B cell (primary cell): ENCODE measurements at regions not wholly inside any gene's neighbourhood (a gene's known extent, or its start where the extent isn't known, plus 50 kb on each side); places are given as distances from the start of the nearest gene placed in this dataset.

ENCODE experiments used
- ATAC-seq: fragments of 200-7000 bp; cut with Tn5 transposase; one replicate; pipeline ENCODE4 v1.10.0; 2021; ENCODE audit warnings: low read depth, mild to moderate bottlenecking, moderate number of reproducible peaks, moderate library complexity
- CTCF ChIA-PET: fragments of 350-600 bp; sonication (Branson Sonifier 250); formaldehyde crosslinking; loops from one replicate; lab custom pipeline; 2021; ENCODE audit warnings: antibody characterized with exemption, inconsistent platforms; lab: Charles Lee
- POLR2A ChIA-PET: fragments of 350-600 bp; sonication (Branson Sonifier 250); formaldehyde crosslinking; loops from one replicate; lab custom pipeline; 2021; ENCODE audit warnings: antibody characterized with exemption; lab: Charles Lee
- DNase-seq: peaks from one replicate; pipeline ENCODE4 v3.0.0; 2013
- H2AFZ ChIP-seq: 2 replicates; pipeline ENCODE4 v1.6.1; 2012; ENCODE audit warnings: mild to moderate bottlenecking, low read depth, low read length; ENCODE audit not compliant: insufficient read depth, poor library complexity, severe bottlenecking
- H3K27ac ChIP-seq, 2 donors: 1 replicate in 1 of 2; 2 replicates in 1 of 2; pipeline ENCODE4 v1.5.1; 2012 to 2013; ENCODE audit warnings: low read length in 2 of 2, mild to moderate bottlenecking in 2 of 2, moderate library complexity in 1 of 2
- H3K27me3 ChIP-seq, 4 experiments: fragments of 200-600 bp in 1 of 4; sonication (generic) in 1 of 4; replicated peaks in 1 of 4; 1 replicate in 2 of 4; 2 replicates in 2 of 4; pipeline versions ENCODE4 v1.6.1 to v1.7.0; 2013 to 2016; ENCODE audit warnings: low read length in 3 of 4, mild to moderate bottlenecking in 2 of 4, mixed read lengths in 1 of 4, moderate library complexity in 1 of 4; ENCODE audit not compliant: insufficient read depth in 4 of 4, control insufficient read depth in 3 of 4; ENCODE audit errors: control extremely low read depth in 1 of 4
- H3K36me3 ChIP-seq, 2 experiments: replicated peaks in 1 of 2; 1 replicate in 1 of 2; 2 replicates in 1 of 2; pipeline versions ENCODE4 v1.6.1 to v1.7.1; 2013; ENCODE audit warnings: low read length in 1 of 2; ENCODE audit not compliant: insufficient read depth in 2 of 2, control insufficient read depth in 1 of 2; ENCODE audit errors: control extremely low read depth in 1 of 2, extremely low read depth in 1 of 2
- H3K4me1 ChIP-seq, 2 donors: fragments of 200-600 bp in 1 of 2; sonication (generic) in 1 of 2; 1 replicate in 1 of 2; 2 replicates in 1 of 2; pipeline versions ENCODE4 v1.5.1 to v1.6.1; 2013 to 2017; ENCODE audit warnings: low read length in 2 of 2; ENCODE audit not compliant: control insufficient read depth in 2 of 2, insufficient read depth in 2 of 2
- H3K4me2 ChIP-seq: replicated peaks from 2 replicates; pipeline ENCODE3; 2012; ENCODE audit warnings: mild to moderate bottlenecking, low read depth, low read length; ENCODE audit not compliant: poor library complexity, severe bottlenecking
- H3K4me3 ChIP-seq, 5 experiments: fragments of 200-600 bp in 1 of 5; sonication (generic) in 1 of 5; 1 replicate in 3 of 5; 2 replicates in 2 of 5; pipeline versions ENCODE4 v1.5.1 to v1.7.0; 2011 to 2016; ENCODE audit warnings: low read length in 4 of 5, mild to moderate bottlenecking in 4 of 5, low read depth in 2 of 5, control low read depth in 1 of 5, moderate library complexity in 1 of 5; ENCODE audit not compliant: insufficient read depth in 1 of 5; ENCODE audit errors: control extremely low read depth in 1 of 5, extremely low read depth in 1 of 5
- H3K79me2 ChIP-seq: fragments of 200-600 bp; sonication (generic); one replicate; pipeline ENCODE4 v1.6.0; 2016; ENCODE audit warnings: low read length; ENCODE audit not compliant: control insufficient read depth, insufficient read depth
- H3K9ac ChIP-seq: fragments of 200-600 bp; sonication (generic); 2 replicates; pipeline ENCODE4 v1.6.1; 2017; ENCODE audit warnings: mild to moderate bottlenecking, low read length, moderate library complexity
- H3K9me3 ChIP-seq, 3 donors: one replicate each; pipeline versions ENCODE4 v1.6.1 to v1.7.1; 2013; ENCODE audit warnings: low read length in 2 of 3; ENCODE audit not compliant: control insufficient read depth in 2 of 3, insufficient read depth in 1 of 3; ENCODE audit errors: control extremely low read depth in 1 of 3
- H4K20me1 ChIP-seq: 2 replicates; pipeline ENCODE4 v1.6.0; 2012; ENCODE audit warnings: mild to moderate bottlenecking, low read length; ENCODE audit not compliant: insufficient read depth, control insufficient read depth, poor library complexity, severe bottlenecking
- H3K27ac Mint-ChIP-seq: one replicate; pipeline ENCODE4 v1.8.0; 2021; ENCODE audit warnings: mixed read lengths
- H3K27me3 Mint-ChIP-seq: one replicate; pipeline ENCODE4 v1.8.0; 2021; ENCODE audit warnings: mixed read lengths
- H3K4me1 Mint-ChIP-seq: one replicate; pipeline ENCODE4 v1.8.0; 2021; ENCODE audit warnings: mixed read lengths
- H3K4me3 Mint-ChIP-seq: one replicate; pipeline ENCODE4 v1.8.0; 2021; ENCODE audit warnings: mixed read lengths
- H3K9me3 Mint-ChIP-seq: one replicate; pipeline ENCODE4 v1.8.0; 2022; ENCODE audit warnings: mixed read lengths; ENCODE audit not compliant: insufficient read depth
- CTCF ChIP-seq: fragments of 200-600 bp; IDR thresholded peaks from one replicate; pipeline ENCODE4 v1.8.0; 2022; ENCODE audit warnings: antibody characterized with exemption, mild to moderate bottlenecking
- EZH2 ChIP-seq: IDR thresholded peaks from 2 replicates; pipeline ENCODE4 v1.6.1; 2012; ENCODE audit warnings: borderline replicate concordance, low read depth, mild to moderate bottlenecking, moderate library complexity, low read length; ENCODE audit not compliant: insufficient read depth, poor library complexity, severe bottlenecking
- WGBS: methylation state at CpG from one replicate; pipeline ENCODE4 v1.1.5; 2013; ENCODE audit warnings: missing lambda C conversion rate; ENCODE audit not compliant: insufficient coverage; 5-methylcytosine and 5-hydroxymethylcytosine counted together
- intact Hi-C: fragments of 100-400 bp; cut with micrococcal nuclease; formaldehyde crosslinking; loops from one replicate; pipeline ENCODE4 v1.10.0; 2022

- 80% methylated on average over 16 of the region's 17 CpGs for WGBS
- Mint-ChIP-seq H3K4me1 (no peaks in the 10 kb centered on the region), H3K27ac (no peak overlapping the region), H3K9me3 (peaks cover 12% of the 10 kb centered on the region), H3K27me3 (no peaks in the 10 kb centered on the region), H3K4me3 (no peak overlapping the region)
- ChIA-PET CTCF (interaction anchor here (1.4 kb wide), 1 partner anchor 131 kb away, joined by 3 read pairs; no protein-coding TSS in a partner anchor), POLR2A (no interaction called here)
- no peaks in the 10 kb centered on the region for H3K36me3 ChIP-seq
- TF ChIP-seq CTCF (no peak), EZH2 (no peak)
- H3K27me3 ChIP-seq, result no peaks in the 10 kb centered on the region
- H2AFZ ChIP-seq, result no peak overlapping the region
- no peaks in the 10 kb centered on the region for H3K79me2 ChIP-seq
- no peaks in the 10 kb centered on the region for H3K4me1 ChIP-seq
- H3K27ac ChIP-seq, result no peak overlapping the region
- DNase-seq, result no peak
- no peak overlapping the region for H3K4me3 ChIP-seq
- peaks cover 0 to 15% (median 0%) of the 10 kb centered on the region in 3 donors for H3K9me3 ChIP-seq
- H3K9ac ChIP-seq, result no peak overlapping the region
- intact Hi-C loops, result no loop called here
- H4K20me1 ChIP-seq, result no peaks in the 10 kb centered on the region
- H3K4me2 ChIP-seq, result no peak overlapping the region
- ATAC-seq, result no peak
Observed at GRCh38 chr17:27367121-27367981, 73.4 kb downstream of the WSB1 start.

- POLR2A ChIA-PET, result no interaction called here
- Mint-ChIP-seq H3K27ac (no peak overlapping the region), H3K27me3 (peaks cover 5% of the 10 kb centered on the region), H3K9me3 (peaks cover 16% of the 10 kb centered on the region), H3K4me3 (no peak overlapping the region), H3K4me1 (no peaks in the 10 kb centered on the region)
- Histone ChIP-seq H3K4me1 (no peaks in the 10 kb centered on the region), H3K79me2 (no peaks in the 10 kb centered on the region), H3K4me2 (no peak overlapping the region), H4K20me1 (no peaks in the 10 kb centered on the region), H3K27me3 (no peaks in the 10 kb centered on the region), H2AFZ (no peak overlapping the region), H3K36me3 (no peaks in the 10 kb centered on the region), H3K9me3 (peaks cover 0 to 15% (median 0%) of the 10 kb centered on the region in 3 donors), H3K4me3 (no peak overlapping the region), H3K27ac (no peak overlapping the region), H3K9ac (no peak overlapping the region)
- intact Hi-C loops, result no loop called here
- no peak for ATAC-seq
- TF ChIP-seq CTCF (no peak), EZH2 (no peak)
- no peak for DNase-seq
- 70% methylated on average over 3 of the region's 4 CpGs for WGBS
- CTCF ChIA-PET, result no interaction called here
Observed at GRCh38 chr17:27368151-27368795, 74.4 kb downstream of the WSB1 start.
